PC-3 (cell line): ENCODE measurements at regions not wholly inside any gene's neighbourhood (a gene's known extent, or its start where the extent isn't known, plus 50 kb on each side); places are given as distances from the start of the nearest gene placed in this dataset.

Source experiments
- ATAC-seq: fragments of 200-7000 bp; cut with Tn5 transposase; 2 replicates; pipeline ENCODE4 v1.9.1; 2020; ENCODE audit warnings: mild to moderate bottlenecking, moderate library complexity
- BruUV-seq: library from RNA; stranded (reverse); fragments of 400-500 nt; replicated peaks from 2 replicates; lab custom pipeline; 2021; lab: Mats Ljungman, UMichigan
- CTCF ChIA-PET: fragments of 300-600 bp; sonication (Branson Sonifier 250); formaldehyde crosslinking; loops from one replicate; lab custom pipeline; 2022; ENCODE audit warnings: antibody characterized with exemption; lab: Charles Lee
- POLR2A ChIA-PET: fragments of 300-600 bp; sonication (Branson Sonifier 250); formaldehyde crosslinking; loops from one replicate; lab custom pipeline; 2022; ENCODE audit warnings: antibody characterized with exemption; ENCODE audit not compliant: unreplicated experiment; lab: Charles Lee
- DNase-seq: peaks from one replicate; pipeline ENCODE4 v3.0.0-alpha.2; 2015
- H2AFZ ChIP-seq: fragments of 300-600 bp; sonication (generic); 2 replicates; pipeline ENCODE4 v1.6.0; 2016; ENCODE audit warnings: antibody characterized with exemption, low read length
- H3F3A ChIP-seq: fragments of 300-600 bp; sonication (generic); one replicate; pipeline ENCODE4 v1.6.0; 2017; ENCODE audit warnings: antibody characterized with exemption, low read length, control low read depth, mild to moderate bottlenecking; ENCODE audit not compliant: unreplicated experiment
- H3K27ac ChIP-seq: fragments of 300-600 bp; sonication (generic); 2 replicates; pipeline ENCODE4 v1.5.1; 2016; ENCODE audit warnings: mild to moderate bottlenecking, low read length
- H3K27me3 ChIP-seq: fragments of 300-600 bp; sonication (generic); 2 replicates; pipeline ENCODE4 v1.6.1; 2016; ENCODE audit warnings: low read length, mixed read lengths
- H3K36me3 ChIP-seq: fragments of 300-600 bp; sonication (generic); 2 replicates; pipeline ENCODE4 v1.6.1; 2016; ENCODE audit warnings: low read depth, mixed run types, low read length, mixed read lengths
- H3K4me1 ChIP-seq: fragments of 300-600 bp; sonication (generic); 2 replicates; pipeline ENCODE4 v1.5.1; 2016; ENCODE audit warnings: low read length; ENCODE audit not compliant: insufficient read depth
- H3K4me2 ChIP-seq: fragments of 300-600 bp; sonication (generic); 2 replicates; pipeline ENCODE4 v1.6.0; 2016; ENCODE audit warnings: low read length
- H3K4me3 ChIP-seq: fragments of 300-600 bp; sonication (generic); 2 replicates; pipeline ENCODE4 v1.5.1; 2016; ENCODE audit warnings: mild to moderate bottlenecking, low read length, mixed read lengths
- H3K79me2 ChIP-seq: fragments of 300-600 bp; sonication (generic); 2 replicates; pipeline ENCODE4 v1.6.1; 2017; ENCODE audit warnings: low read length, mixed read lengths
- H3K9ac ChIP-seq: fragments of 300-600 bp; sonication (generic); 2 replicates; pipeline ENCODE4 v1.6.0; 2016; ENCODE audit warnings: mild to moderate bottlenecking, low read length
- H3K9me2 ChIP-seq: fragments of 300-600 bp; sonication (generic); replicated peaks from 2 replicates; pipeline ENCODE4 v1.6.1; 2016; ENCODE audit warnings: mixed run types, low read length, mixed read lengths
- H3K9me3 ChIP-seq: fragments of 300-600 bp; sonication (generic); 2 replicates; pipeline ENCODE4 v1.6.1; 2016; ENCODE audit warnings: low read length, mixed read lengths
- H4K20me1 ChIP-seq: fragments of 300-600 bp; sonication (generic); 2 replicates; pipeline ENCODE4 v1.6.1; 2016; ENCODE audit warnings: low read length, mixed read lengths
- EZH2 ChIP-seq: fragments of 300-600 bp; sonication (generic); IDR thresholded peaks from one replicate; pipeline ENCODE4 v1.6.1; 2017; ENCODE audit warnings: antibody characterized with exemption, mild to moderate bottlenecking, low read length; ENCODE audit not compliant: unreplicated experiment
- EZH2phosphoT487 ChIP-seq: fragments of 300-600 bp; sonication (generic); IDR thresholded peaks from 2 replicates; pipeline ENCODE4 v1.6.1; 2018; ENCODE audit warnings: mild to moderate bottlenecking, antibody characterized with exemption, low read length, borderline replicate concordance
- intact Hi-C: fragments of 100-400 bp; cut with micrococcal nuclease; formaldehyde crosslinking; loops from 2 replicates; pipeline ENCODE4 v1.9.0; 2023
- TF ChIP-seq, protein P1 (sequence below): fragments of 300-600 bp; sonication (generic); conservative IDR thresholded peaks from 2 replicates; pipeline ENCODE4 v1.5.1; 2017; ENCODE audit warnings: antibody characterized with exemption, low read depth, mild to moderate bottlenecking, low read length

- DNase-seq (no peak), ATAC-seq (no peak)
- Histone ChIP-seq H3F3A (no peaks in the 10 kb centered on the region), H3K4me3 (no peak overlapping the region), H3K4me2 (no peak overlapping the region), H3K36me3 (no peaks in the 10 kb centered on the region), H2AFZ (no peak overlapping the region), H3K79me2 (no peaks in the 10 kb centered on the region), H4K20me1 (no peaks in the 10 kb centered on the region), H3K27me3 (peaks cover 6% of the 10 kb centered on the region; the same call in 1 of the 2 replicates), H3K9ac (no peak overlapping the region), H3K27ac (no peak overlapping the region), H3K9me3 (no peaks in the 10 kb centered on the region), H3K4me1 (no peaks in the 10 kb centered on the region), H3K9me2 (no peaks in the 10 kb centered on the region)
- POLR2A ChIA-PET = no interaction called here
- intact Hi-C loops = no loop called here
- BruUV-seq = no TSS peak
- TF ChIP-seq, protein P1, sequence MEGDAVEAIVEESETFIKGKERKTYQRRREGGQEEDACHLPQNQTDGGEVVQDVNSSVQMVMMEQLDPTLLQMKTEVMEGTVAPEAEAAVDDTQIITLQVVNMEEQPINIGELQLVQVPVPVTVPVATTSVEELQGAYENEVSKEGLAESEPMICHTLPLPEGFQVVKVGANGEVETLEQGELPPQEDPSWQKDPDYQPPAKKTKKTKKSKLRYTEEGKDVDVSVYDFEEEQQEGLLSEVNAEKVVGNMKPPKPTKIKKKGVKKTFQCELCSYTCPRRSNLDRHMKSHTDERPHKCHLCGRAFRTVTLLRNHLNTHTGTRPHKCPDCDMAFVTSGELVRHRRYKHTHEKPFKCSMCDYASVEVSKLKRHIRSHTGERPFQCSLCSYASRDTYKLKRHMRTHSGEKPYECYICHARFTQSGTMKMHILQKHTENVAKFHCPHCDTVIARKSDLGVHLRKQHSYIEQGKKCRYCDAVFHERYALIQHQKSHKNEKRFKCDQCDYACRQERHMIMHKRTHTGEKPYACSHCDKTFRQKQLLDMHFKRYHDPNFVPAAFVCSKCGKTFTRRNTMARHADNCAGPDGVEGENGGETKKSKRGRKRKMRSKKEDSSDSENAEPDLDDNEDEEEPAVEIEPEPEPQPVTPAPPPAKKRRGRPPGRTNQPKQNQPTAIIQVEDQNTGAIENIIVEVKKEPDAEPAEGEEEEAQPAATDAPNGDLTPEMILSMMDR = no peak
- TF ChIP-seq EZH2phosphoT487 = no peak
- no peak for TF ChIP-seq EZH2
- CTCF ChIA-PET = no interaction called here
These were observed 480.2 kb upstream of the DEPDC1 start for GRCh38 chr1:68976916-68977610.

GRCh38 chr1:68979891-68980290 is 483.0 kb upstream of the DEPDC1 start:
- CTCF ChIA-PET = no interaction called here
- Histone ChIP-seq H3K4me2 (no peak overlapping the region), H3K36me3 (no peaks in the 10 kb centered on the region), H2AFZ (no peak overlapping the region), H3F3A (no peaks in the 10 kb centered on the region), H3K27ac (no peak overlapping the region), H3K9me3 (no peaks in the 10 kb centered on the region), H4K20me1 (no peaks in the 10 kb centered on the region), H3K4me3 (no peak overlapping the region), H3K9ac (no peak overlapping the region), H3K27me3 (peaks cover 6% of the 10 kb centered on the region; the same call in 1 of the 2 replicates), H3K79me2 (no peaks in the 10 kb centered on the region), H3K9me2 (no peaks in the 10 kb centered on the region), H3K4me1 (no peaks in the 10 kb centered on the region)
- TF ChIP-seq EZH2 (no peak), EZH2phosphoT487 (no peak)
- TF ChIP-seq, protein P1 = no peak
- BruUV-seq = no TSS peak
- intact Hi-C loops = no loop called here
- ATAC-seq = no peak
- DNase-seq = no peak
- POLR2A ChIA-PET = no interaction called here

DNA sequence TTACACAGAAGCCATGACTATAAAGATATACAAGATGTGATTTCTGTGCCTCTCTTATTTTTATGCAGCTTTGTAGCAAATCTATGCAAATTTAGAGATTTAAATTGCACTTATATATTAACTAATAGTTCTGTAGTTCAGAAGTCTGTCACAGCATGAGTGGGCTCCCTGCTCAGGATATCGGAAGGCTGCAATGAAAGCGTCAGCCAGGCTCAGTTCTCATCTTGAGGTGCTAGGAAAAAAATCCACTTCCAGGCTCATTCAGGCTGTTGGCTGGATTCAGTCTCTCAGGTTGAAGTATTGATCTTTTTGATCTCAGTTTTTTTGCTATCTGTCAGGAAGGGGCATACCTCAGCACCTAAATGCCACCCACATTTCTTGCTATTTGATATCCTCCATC is 487.4 kb upstream of the DEPDC1 start:
- intact Hi-C loops = no loop called here
- DNase-seq = no peak
- Histone ChIP-seq H3K9me3 (no peaks in the 10 kb centered on the region), H3K27ac (no peak overlapping the region), H2AFZ (no peak overlapping the region), H3K4me1 (no peaks in the 10 kb centered on the region), H3K4me3 (no peak overlapping the region), H3K9me2 (no peaks in the 10 kb centered on the region), H4K20me1 (no peaks in the 10 kb centered on the region), H3F3A (no peaks in the 10 kb centered on the region), H3K9ac (no peak overlapping the region), H3K36me3 (no peaks in the 10 kb centered on the region), H3K4me2 (no peak overlapping the region), H3K27me3 (no peaks in the 10 kb centered on the region), H3K79me2 (no peaks in the 10 kb centered on the region)
- ATAC-seq = no peak
- CTCF ChIA-PET = no interaction called here
- no TSS peak for BruUV-seq
- POLR2A ChIA-PET = no interaction called here
- TF ChIP-seq EZH2 (no peak), EZH2phosphoT487 (no peak)
- TF ChIP-seq, protein P1 = no peak
